OCI-LY7 (cell line): ENCODE measurements at regions not wholly inside any gene's neighbourhood (a gene's known extent, or its start where the extent isn't known, plus 50 kb on each side); places are given as distances from the start of the nearest gene placed in this dataset.

ENCODE experiments used
- BruUV-seq: library from RNA; stranded (reverse); fragments of 400-500 nt; replicated peaks from 2 replicates; lab custom pipeline; 2021; lab: Mats Ljungman, UMichigan
- CTCF ChIA-PET: fragments of 300-600 bp; sonication (Branson Sonifier 250); formaldehyde crosslinking; loops from one replicate; lab custom pipeline; 2022; ENCODE audit warnings: antibody characterized with exemption; ENCODE audit not compliant: unreplicated experiment; lab: Charles Lee
- POLR2A ChIA-PET: fragments of 300-600 bp; sonication (Branson Sonifier 250); formaldehyde crosslinking; loops from one replicate; lab custom pipeline; 2022; ENCODE audit warnings: antibody characterized with exemption; lab: Charles Lee
- DNase-seq: peaks from one replicate; pipeline ENCODE4 v3.0.0-alpha.2; 2015; ENCODE audit warnings: low spot score
- H2AFZ ChIP-seq: fragments of 200-600 bp; sonication (generic), shearing (Covaris generic); 2 replicates; pipeline ENCODE4 v1.6.1; 2014; ENCODE audit warnings: mild to moderate bottlenecking, antibody characterized with exemption, low read length, moderate library complexity
- H3K27ac ChIP-seq: fragments of 200-600 bp; sonication (generic); 2 replicates; pipeline ENCODE4 v1.5.1; 2014; ENCODE audit warnings: mixed run types, low read depth, mild to moderate bottlenecking, moderate library complexity, low read length, inconsistent platforms; ENCODE audit not compliant: poor library complexity, severe bottlenecking
- H3K36me3 ChIP-seq: fragments of 200-600 bp; sonication (generic); 2 replicates; pipeline ENCODE4 v1.6.1; 2014; ENCODE audit warnings: mild to moderate bottlenecking, antibody characterized with exemption, low read length, moderate library complexity, mixed read lengths; ENCODE audit not compliant: insufficient read depth
- H3K4me1 ChIP-seq: fragments of 200-600 bp; sonication (generic); 2 replicates; pipeline ENCODE4 v1.5.1; 2014; ENCODE audit warnings: mild to moderate bottlenecking, low read length; ENCODE audit not compliant: insufficient read depth, poor library complexity, severe bottlenecking
- H3K4me2 ChIP-seq: fragments of 200-600 bp; sonication (generic); 2 replicates; pipeline ENCODE4 v1.6.1; 2014; ENCODE audit warnings: mild to moderate bottlenecking, low read length
- H3K4me3 ChIP-seq: fragments of 200-600 bp; sonication (generic); 2 replicates; pipeline ENCODE4 v1.5.1; 2014; ENCODE audit warnings: mild to moderate bottlenecking, low read depth, low read length; ENCODE audit not compliant: poor library complexity, severe bottlenecking
- H3K79me2 ChIP-seq: fragments of 200-600 bp; sonication (generic); 2 replicates; pipeline ENCODE4 v1.6.1; 2016; ENCODE audit warnings: low read depth, mild to moderate bottlenecking, low read length, moderate library complexity, mixed read lengths; ENCODE audit not compliant: insufficient read depth
- H3K9me2 ChIP-seq: fragments of 200-600 bp; sonication (generic); 2 replicates; pipeline ENCODE4 v1.6.1; 2016; ENCODE audit warnings: mild to moderate bottlenecking, low read length, mixed read lengths; ENCODE audit not compliant: insufficient read depth
- H3K9me3 ChIP-seq: fragments of 200-600 bp; sonication (generic); 2 replicates; pipeline ENCODE4 v1.6.1; 2014; ENCODE audit warnings: mild to moderate bottlenecking, mixed run types, low read length, mixed read lengths
- H4K20me1 ChIP-seq: fragments of 200-600 bp; sonication (generic); 2 replicates; pipeline ENCODE4 v1.6.1; 2014; ENCODE audit warnings: mild to moderate bottlenecking, antibody characterized with exemption, low read length, moderate library complexity, mixed read lengths; ENCODE audit not compliant: insufficient read depth
- CTCF ChIP-seq: fragments of 200-600 bp; sonication (generic); conservative IDR thresholded peaks from 2 replicates; pipeline ENCODE4 v1.5.1; 2014; ENCODE audit warnings: mild to moderate bottlenecking, antibody characterized with exemption, low read length, moderate library complexity, mixed read lengths
- EZH2phosphoT487 ChIP-seq: fragments of 200-600 bp; sonication (generic); IDR thresholded peaks from 2 replicates; pipeline ENCODE4 v1.6.1; 2018; ENCODE audit warnings: low read depth, borderline replicate concordance, mild to moderate bottlenecking, mixed run types, antibody characterized with exemption, low read length, moderate library complexity, mixed read lengths
- intact Hi-C: fragments of 100-400 bp; cut with micrococcal nuclease; formaldehyde crosslinking; loops from one replicate; pipeline ENCODE4 v1.10.0; 2022; ENCODE audit not compliant: unreplicated experiment

- Histone ChIP-seq H4K20me1 (no peaks in the 10 kb centered on the region), H2AFZ (no peak overlapping the region), H3K4me3 (no peak overlapping the region), H3K4me2 (no peak overlapping the region), H3K9me3 (no peaks in the 10 kb centered on the region), H3K9me2 (no peaks in the 10 kb centered on the region), H3K27ac (no peak overlapping the region), H3K36me3 (no peaks in the 10 kb centered on the region), H3K79me2 (no peaks in the 10 kb centered on the region), H3K4me1 (no peaks in the 10 kb centered on the region)
- no peak for DNase-seq
- no TSS peak for BruUV-seq
- ChIA-PET POLR2A (interaction anchor here (0.7 kb wide), 1 partner anchor 78 kb away, joined by 3 read pairs; no protein-coding TSS in a partner anchor), CTCF (no interaction called here)
- TF ChIP-seq EZH2phosphoT487 (no peak), CTCF (no peak)
- intact Hi-C loops = no loop called here
These were observed 184.7 kb upstream of the S100G start for GRCh38 chrX:16465081-16465876.

GRCh38 chrX:16466640-16467432 is 183.1 kb upstream of the S100G start:
- Histone ChIP-seq H4K20me1 (no peaks in the 10 kb centered on the region), H3K36me3 (no peaks in the 10 kb centered on the region), H3K4me2 (no peak overlapping the region), H3K4me3 (no peak overlapping the region), H3K4me1 (no peaks in the 10 kb centered on the region), H3K9me2 (no peaks in the 10 kb centered on the region), H3K27ac (no peak overlapping the region), H3K79me2 (no peaks in the 10 kb centered on the region), H2AFZ (no peak overlapping the region), H3K9me3 (no peaks in the 10 kb centered on the region)
- BruUV-seq = no TSS peak
- no peak for DNase-seq
- ChIA-PET CTCF (no interaction called here), POLR2A (interaction anchor here (0.6 kb wide), 2 partner anchors 873 to 1456 kb away, joined by 3 to 4 read pairs; no protein-coding TSS in a partner anchor)
- intact Hi-C loops = no loop called here
- no peak for TF ChIP-seq CTCF
- TF ChIP-seq EZH2phosphoT487 = no peak
